H7 (cell line): ENCODE measurements at regions not wholly inside any gene's neighbourhood (a gene's known extent, or its start where the extent isn't known, plus 50 kb on each side); places are given as distances from the start of the nearest gene placed in this dataset.
"Not testable (repeated sequence)": the region's sequence is repeated elsewhere in the genome, so short reads cannot be mapped to it uniquely, and the experiment has no call there.

Experiments used
- DNase-seq: peaks from one replicate; pipeline ENCODE4 v3.0.0; 2012
- H3K27me3 ChIP-seq: 2 replicates; pipeline ENCODE4 v1.6.0; 2011; ENCODE audit warnings: mild to moderate bottlenecking, low read length; ENCODE audit not compliant: control insufficient read depth, insufficient read depth
- H3K36me3 ChIP-seq: replicated peaks from 2 replicates; pipeline ENCODE4 v1.5.1; 2011; ENCODE audit warnings: low read length; ENCODE audit not compliant: control insufficient read depth, insufficient read depth
- H3K4me3 ChIP-seq: 2 replicates; pipeline ENCODE4 v1.5.1; 2011; ENCODE audit warnings: low read depth, mild to moderate bottlenecking, control low read depth, low read length, moderate library complexity; ENCODE audit not compliant: insufficient read depth

GRCh38 chr4:134708616-134709015 is 507.0 kb upstream of the PABPC4L start:
- H3K4me3 ChIP-seq, result no peak overlapping the region
- no peaks in the 10 kb centered on the region for H3K27me3 ChIP-seq
- no peaks in the 10 kb centered on the region for H3K36me3 ChIP-seq
- no peak for DNase-seq

GRCh38 chr4:134708026-134708425 is 506.4 kb upstream of the PABPC4L start:
- no peaks in the 10 kb centered on the region for H3K36me3 ChIP-seq
- DNase-seq, result no peak
- no peaks in the 10 kb centered on the region for H3K27me3 ChIP-seq
- no peak overlapping the region for H3K4me3 ChIP-seq

- DNase-seq, result no peak
- Histone ChIP-seq H3K4me3 (no peak overlapping the region), H3K27me3 (no peaks in the 10 kb centered on the region), H3K36me3 (no peaks in the 10 kb centered on the region)
These were observed 500.8 kb upstream of the PABPC4L start for GRCh38 chr4:134702374-134702773.

- H3K36me3 ChIP-seq, result no peaks in the 10 kb centered on the region
- no peaks in the 10 kb centered on the region for H3K27me3 ChIP-seq
- no peak overlapping the region for H3K4me3 ChIP-seq
- DNase-seq, result no peak
These were observed 498.7 kb upstream of the PABPC4L start for GRCh38 chr4:134700251-134700650.

GRCh38 chr4:134698831-134699230 is 497.2 kb upstream of the PABPC4L start:
- H3K27me3 ChIP-seq, DNase-seq, H3K36me3 ChIP-seq, H3K4me3 ChIP-seq: not testable (repeated sequence)

- no peak overlapping the region for H3K4me3 ChIP-seq
- H3K27me3 ChIP-seq, result no peaks in the 10 kb centered on the region
- DNase-seq, result no peak
- no peaks in the 10 kb centered on the region for H3K36me3 ChIP-seq
These were observed 493.8 kb upstream of the PABPC4L start for GRCh38 chr4:134695433-134695832.

- Histone ChIP-seq H3K36me3 (no peaks in the 10 kb centered on the region), H3K4me3 (no peak overlapping the region), H3K27me3 (no peaks in the 10 kb centered on the region)
- no peak for DNase-seq
These were observed 490.3 kb upstream of the PABPC4L start for GRCh38 chr4:134691915-134692314.

- no peak for DNase-seq
- H3K4me3 ChIP-seq, result no peak overlapping the region
- no peaks in the 10 kb centered on the region for H3K27me3 ChIP-seq
- no peaks in the 10 kb centered on the region for H3K36me3 ChIP-seq
These were observed 486.3 kb upstream of the PABPC4L start for GRCh38 chr4:134687646-134688628.

GRCh38 chr4:134677209-134677814 is 475.7 kb upstream of the PABPC4L start:
- Histone ChIP-seq H3K36me3 (no peaks in the 10 kb centered on the region), H3K4me3 (no peak overlapping the region), H3K27me3 (no peaks in the 10 kb centered on the region)
- no peak for DNase-seq

- no peaks in the 10 kb centered on the region for H3K27me3 ChIP-seq
- no peak overlapping the region for H3K4me3 ChIP-seq
- DNase-seq, result no peak
- no peaks in the 10 kb centered on the region for H3K36me3 ChIP-seq
These were observed 466.6 kb upstream of the PABPC4L start for GRCh38 chr4:134668237-134668636.

- DNase-seq, result no peak
- H3K4me3 ChIP-seq, result no peak overlapping the region
- no peaks in the 10 kb centered on the region for H3K36me3 ChIP-seq
- no peaks in the 10 kb centered on the region for H3K27me3 ChIP-seq
These were observed 465.1 kb upstream of the PABPC4L start for GRCh38 chr4:134666640-134667039.

GRCh38 chr4:134665429-134665828 is 463.8 kb upstream of the PABPC4L start:
- Histone ChIP-seq H3K4me3 (no peak overlapping the region), H3K36me3 (no peaks in the 10 kb centered on the region), H3K27me3 (no peaks in the 10 kb centered on the region)
- DNase-seq, result no peak

GRCh38 chr4:134663742-134664141 is 462.2 kb upstream of the PABPC4L start:
- DNase-seq, result no peak
- Histone ChIP-seq H3K4me3 (no peak overlapping the region), H3K36me3 (no peaks in the 10 kb centered on the region), H3K27me3 (no peaks in the 10 kb centered on the region)

GRCh38 chr4:134650461-134650860 is 448.9 kb upstream of the PABPC4L start:
- H3K4me3 ChIP-seq, result no peak overlapping the region
- no peaks in the 10 kb centered on the region for H3K27me3 ChIP-seq
- no peak for DNase-seq

GRCh38 chr4:134645778-134646177 is 444.2 kb upstream of the PABPC4L start:
- H3K27me3 ChIP-seq, result no peaks in the 10 kb centered on the region
- H3K36me3 ChIP-seq, result no peaks in the 10 kb centered on the region
- DNase-seq, result no peak
- no peak overlapping the region for H3K4me3 ChIP-seq

More at GRCh38 chr4:134650461-134650860, 448.9 kb upstream of the PABPC4L start:
- no peaks in the 10 kb centered on the region for H3K36me3 ChIP-seq
